ENCODE measurements at regions not wholly inside any gene's neighbourhood (a gene's known extent, or its start where the extent isn't known, plus 50 kb on each side); places are given as distances from the start of the nearest gene placed in this dataset.

DNA sequence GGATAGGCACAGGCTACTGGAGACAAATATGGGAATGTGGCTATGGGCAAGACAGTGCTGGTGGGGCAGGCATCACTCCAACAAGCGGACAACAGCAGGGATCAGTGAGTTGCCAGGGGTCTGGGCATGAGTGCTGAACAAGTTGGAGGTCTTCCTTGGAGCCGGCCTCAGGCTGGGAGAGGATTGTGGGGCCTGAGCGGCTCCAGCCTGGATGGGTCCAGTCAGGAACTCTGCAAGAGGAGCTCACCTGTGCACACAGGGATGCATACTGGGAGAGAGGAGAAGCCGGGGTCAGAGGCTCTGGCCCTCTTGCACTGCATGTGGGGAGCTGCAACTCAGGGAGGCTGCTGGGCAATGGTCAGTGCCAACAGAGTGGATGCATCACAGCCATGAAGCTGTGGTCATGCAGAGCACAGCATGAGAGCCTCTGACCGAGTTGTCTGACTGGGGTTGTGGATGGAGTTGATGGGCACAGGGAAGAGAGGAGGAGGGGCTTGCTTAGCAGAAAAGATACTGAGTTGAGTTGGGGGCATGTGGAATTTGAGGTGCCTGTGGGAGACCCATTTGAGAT is 204.0 kb upstream of the ZNF32 start:
- no peak for TF ChIP-seq TAF1 (IDR thresholded peaks at IDR 0.05; ENCODE audit: borderline replicate concordance, insufficient read depth, low read length)
- no peak for TF ChIP-seq FOXP2 (optimal IDR thresholded peaks at IDR 0.05; ENCODE audit: borderline replicate concordance, extremely low read depth, extremely low read length, insufficient read depth)
- no peak for TF ChIP-seq POLR2AphosphoS5 (IDR thresholded peaks at IDR 0.05; ENCODE audit: low read depth, low read length)
- no peak for TF ChIP-seq SIN3A (IDR thresholded peaks at IDR 0.05; ENCODE audit: borderline replicate concordance, insufficient read depth, low read length)
- TF ChIP-seq, protein P1, sequence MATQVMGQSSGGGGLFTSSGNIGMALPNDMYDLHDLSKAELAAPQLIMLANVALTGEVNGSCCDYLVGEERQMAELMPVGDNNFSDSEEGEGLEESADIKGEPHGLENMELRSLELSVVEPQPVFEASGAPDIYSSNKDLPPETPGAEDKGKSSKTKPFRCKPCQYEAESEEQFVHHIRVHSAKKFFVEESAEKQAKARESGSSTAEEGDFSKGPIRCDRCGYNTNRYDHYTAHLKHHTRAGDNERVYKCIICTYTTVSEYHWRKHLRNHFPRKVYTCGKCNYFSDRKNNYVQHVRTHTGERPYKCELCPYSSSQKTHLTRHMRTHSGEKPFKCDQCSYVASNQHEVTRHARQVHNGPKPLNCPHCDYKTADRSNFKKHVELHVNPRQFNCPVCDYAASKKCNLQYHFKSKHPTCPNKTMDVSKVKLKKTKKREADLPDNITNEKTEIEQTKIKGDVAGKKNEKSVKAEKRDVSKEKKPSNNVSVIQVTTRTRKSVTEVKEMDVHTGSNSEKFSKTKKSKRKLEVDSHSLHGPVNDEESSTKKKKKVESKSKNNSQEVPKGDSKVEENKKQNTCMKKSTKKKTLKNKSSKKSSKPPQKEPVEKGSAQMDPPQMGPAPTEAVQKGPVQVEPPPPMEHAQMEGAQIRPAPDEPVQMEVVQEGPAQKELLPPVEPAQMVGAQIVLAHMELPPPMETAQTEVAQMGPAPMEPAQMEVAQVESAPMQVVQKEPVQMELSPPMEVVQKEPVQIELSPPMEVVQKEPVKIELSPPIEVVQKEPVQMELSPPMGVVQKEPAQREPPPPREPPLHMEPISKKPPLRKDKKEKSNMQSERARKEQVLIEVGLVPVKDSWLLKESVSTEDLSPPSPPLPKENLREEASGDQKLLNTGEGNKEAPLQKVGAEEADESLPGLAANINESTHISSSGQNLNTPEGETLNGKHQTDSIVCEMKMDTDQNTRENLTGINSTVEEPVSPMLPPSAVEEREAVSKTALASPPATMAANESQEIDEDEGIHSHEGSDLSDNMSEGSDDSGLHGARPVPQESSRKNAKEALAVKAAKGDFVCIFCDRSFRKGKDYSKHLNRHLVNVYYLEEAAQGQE (IDR thresholded peaks at IDR 0.05; ENCODE audit: insufficient read depth in 1 of 2, low read depth in 2 of 2, low read length in 2 of 2): no peak

DNA sequence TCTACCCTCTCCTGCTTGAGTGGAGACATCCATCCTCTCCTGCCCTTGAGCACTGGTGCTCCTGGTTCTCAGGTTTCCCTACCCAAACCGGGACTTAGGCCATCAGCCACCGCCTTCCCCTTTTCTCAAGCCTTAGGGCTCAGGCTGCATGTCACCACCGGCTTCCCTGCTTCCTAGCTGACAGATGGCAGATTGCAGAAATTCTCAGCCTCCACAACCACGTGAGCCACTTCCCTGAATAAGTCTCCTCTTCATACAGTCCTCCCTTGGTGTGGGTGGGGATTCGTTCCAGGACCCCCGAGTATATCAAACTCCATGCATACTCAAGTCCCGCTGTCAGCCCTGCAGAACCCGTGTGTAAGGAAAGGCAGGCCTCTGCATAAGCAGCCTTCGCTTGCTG is 203.5 kb upstream of the ZNF32 start:
- TF ChIP-seq TAF1 (IDR thresholded peaks at IDR 0.05; ENCODE audit: borderline replicate concordance, insufficient read depth, low read length): no peak
- no peak for TF ChIP-seq FOXP2 (optimal IDR thresholded peaks at IDR 0.05; ENCODE audit: borderline replicate concordance, extremely low read depth, extremely low read length, insufficient read depth)
- TF ChIP-seq SIN3A (IDR thresholded peaks at IDR 0.05; ENCODE audit: borderline replicate concordance, insufficient read depth, low read length): no peak
- TF ChIP-seq, protein P1 (IDR thresholded peaks at IDR 0.05; ENCODE audit: insufficient read depth in 1 of 2, low read depth in 2 of 2, low read length in 2 of 2): no peak
- no peak for TF ChIP-seq POLR2AphosphoS5 (IDR thresholded peaks at IDR 0.05; ENCODE audit: low read depth, low read length)

DNA sequence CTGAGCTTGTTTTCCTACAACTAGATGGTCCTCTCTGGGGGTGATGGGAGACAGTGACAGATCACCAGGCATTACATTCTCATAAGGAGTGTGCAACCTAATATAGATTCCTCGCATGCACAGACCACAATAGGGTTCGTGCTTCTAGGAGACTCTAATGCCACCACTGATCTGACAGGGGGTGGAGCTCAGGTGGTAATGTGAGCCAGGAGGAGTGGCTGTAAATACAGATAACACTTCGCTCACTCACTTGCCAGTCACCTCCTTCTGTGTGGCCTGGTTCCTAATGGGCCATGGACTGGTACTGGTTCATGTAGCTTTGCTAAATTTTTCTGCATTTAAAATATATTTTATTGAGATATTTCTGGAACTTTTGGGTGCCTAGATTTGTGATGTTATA is 202.3 kb upstream of the ZNF32 start:
- TF ChIP-seq, protein P1 (IDR thresholded peaks at IDR 0.05; ENCODE audit: insufficient read depth in 1 of 2, low read depth in 2 of 2, low read length in 2 of 2): no peak
- TF ChIP-seq POLR2AphosphoS5 (IDR thresholded peaks at IDR 0.05; ENCODE audit: low read depth, low read length): no peak
- no peak for TF ChIP-seq TAF1 (IDR thresholded peaks at IDR 0.05; ENCODE audit: borderline replicate concordance, insufficient read depth, low read length)
- no peak for TF ChIP-seq SIN3A (IDR thresholded peaks at IDR 0.05; ENCODE audit: borderline replicate concordance, insufficient read depth, low read length)
- no peak for TF ChIP-seq FOXP2 (optimal IDR thresholded peaks at IDR 0.05; ENCODE audit: borderline replicate concordance, extremely low read depth, extremely low read length, insufficient read depth)

GRCh38 chr10:43849551-43849950 is 200.9 kb upstream of the ZNF32 start:
- TF ChIP-seq POLR2AphosphoS5 (IDR thresholded peaks at IDR 0.05; ENCODE audit: low read depth, low read length) (no peak), TAF1 (IDR thresholded peaks at IDR 0.05; ENCODE audit: borderline replicate concordance, insufficient read depth, low read length) (no peak), SIN3A (IDR thresholded peaks at IDR 0.05; ENCODE audit: borderline replicate concordance, insufficient read depth, low read length) (no peak), FOXP2 (optimal IDR thresholded peaks at IDR 0.05; ENCODE audit: borderline replicate concordance, extremely low read depth, extremely low read length, insufficient read depth) (no peak)
- TF ChIP-seq, protein P1 (IDR thresholded peaks at IDR 0.05; ENCODE audit: insufficient read depth in 1 of 2, low read depth in 2 of 2, low read length in 2 of 2): no peak
